IMR-90 (cell line): ENCODE measurements at regions not wholly inside any gene's neighbourhood (a gene's known extent, or its start where the extent isn't known, plus 50 kb on each side); places are given as distances from the start of the nearest gene placed in this dataset.
"Not testable (repeated sequence)": the region's sequence is repeated elsewhere in the genome, so short reads cannot be mapped to it uniquely, and the experiment has no call there.

Experiments used
- ATAC-seq: fragments of 200-7000 bp; cut with Tn5 transposase; 2 replicates; pipeline ENCODE4 v1.9.1; 2020; ENCODE audit warnings: low read depth, mild to moderate bottlenecking, moderate library complexity
- BruUV-seq: library from RNA; stranded (reverse); fragments of 400-500 nt; replicated peaks from 2 replicates; lab custom pipeline; 2021; lab: Mats Ljungman, UMichigan
- CTCF ChIA-PET: fragments of 300-600 bp; formaldehyde crosslinking; extraction: SDS; loops from one replicate; lab custom pipeline; 2021; ENCODE audit warnings: antibody characterized with exemption; lab: Yijun Ruan, JAX
- POLR2A ChIA-PET: fragments of 300-600 bp; sonication (Branson Sonifier 250); formaldehyde crosslinking; loops from one replicate; lab custom pipeline; 2022; ENCODE audit warnings: antibody characterized with exemption; ENCODE audit not compliant: unreplicated experiment; lab: Charles Lee
- DNase-seq: peaks from one replicate; pipeline ENCODE4 v3.0.0; 2013
- H2AFZ ChIP-seq: replicated peaks from 2 replicates; pipeline ENCODE3; 2013; ENCODE audit warnings: low read length, mild to moderate bottlenecking; ENCODE audit not compliant: poor library complexity
- H2AK5ac ChIP-seq: 2 replicates; pipeline ENCODE4 v1.6.1; 2013; ENCODE audit warnings: low read depth, low read length, inconsistent platforms
- H2AK9ac ChIP-seq: replicated peaks from 2 replicates; pipeline ENCODE3; 2013; ENCODE audit warnings: mild to moderate bottlenecking, low read depth, low read length, moderate library complexity; ENCODE audit not compliant: poor library complexity
- H2BK120ac ChIP-seq: 2 replicates; pipeline ENCODE4 v1.6.1; 2013; ENCODE audit warnings: low read depth, low read length, inconsistent platforms
- H2BK15ac ChIP-seq: 3 replicates; pipeline ENCODE4 v1.6.1; 2013; ENCODE audit warnings: low read depth, low read length, inconsistent platforms
- H2BK20ac ChIP-seq: 2 replicates; pipeline ENCODE4 v1.6.1; 2013; ENCODE audit warnings: low read depth, mild to moderate bottlenecking, inconsistent platforms, low read length, moderate library complexity
- H2BK5ac ChIP-seq: 2 replicates; pipeline ENCODE4 v1.6.1; 2013; ENCODE audit warnings: mild to moderate bottlenecking, low read depth, low read length, inconsistent platforms; ENCODE audit not compliant: poor library complexity, severe bottlenecking
- H3K14ac ChIP-seq: replicated peaks from 2 replicates; pipeline ENCODE4 v1.6.1; 2013; ENCODE audit warnings: low read depth, low read length, inconsistent platforms
- H3K18ac ChIP-seq: 2 replicates; pipeline ENCODE4 v1.6.1; 2013; ENCODE audit warnings: low read depth, low read length, control low read depth
- H3K23ac ChIP-seq: 2 replicates; pipeline ENCODE4 v1.6.1; 2013; ENCODE audit warnings: low read depth, low read length, inconsistent platforms
- H3K27ac ChIP-seq: 2 replicates; pipeline ENCODE4 v1.5.1; 2013; ENCODE audit warnings: mild to moderate bottlenecking, control low read depth, low read length; ENCODE audit not compliant: insufficient read depth
- H3K27me3 ChIP-seq: 2 replicates; pipeline ENCODE4 v1.6.1; 2013; ENCODE audit warnings: low read length; ENCODE audit not compliant: control insufficient read depth, insufficient read depth
- H3K36me3 ChIP-seq: 2 replicates; pipeline ENCODE4 v1.6.1; 2013; ENCODE audit warnings: low read length, mixed read lengths; ENCODE audit not compliant: control insufficient read depth, insufficient read depth
- H3K4ac ChIP-seq: 2 replicates; pipeline ENCODE4 v1.6.1; 2013; ENCODE audit warnings: low read depth, low read length, inconsistent platforms
- H3K4me1 ChIP-seq: 2 replicates; pipeline ENCODE4 v1.6.1; 2013; ENCODE audit warnings: low read length, mixed read lengths; ENCODE audit not compliant: control insufficient read depth, insufficient read depth
- H3K4me2 ChIP-seq: 2 replicates; pipeline ENCODE4 v1.6.1; 2013; ENCODE audit warnings: low read depth, mild to moderate bottlenecking, control low read depth, low read length, moderate library complexity
- H3K4me3 ChIP-seq: 2 replicates; pipeline ENCODE4 v1.5.1; 2013; ENCODE audit warnings: low read depth, mild to moderate bottlenecking, control low read depth, low read length, moderate library complexity; ENCODE audit not compliant: insufficient read depth
- H3K56ac ChIP-seq: 2 replicates; pipeline ENCODE4 v1.6.1; 2013; ENCODE audit warnings: low read length, inconsistent platforms; ENCODE audit not compliant: insufficient read depth; ENCODE audit errors: extremely low read depth
- H3K79me1 ChIP-seq, 2 experiments: 2 replicates each; pipeline ENCODE4 v1.6.1; 2013; ENCODE audit warnings: low read length in 2 of 2, inconsistent platforms in 1 of 2, low read depth in 1 of 2
- H3K9ac ChIP-seq: 2 replicates; pipeline ENCODE4 v1.6.1; 2013; ENCODE audit warnings: low read depth, low read length, control low read depth
- H3K9me1 ChIP-seq: 2 replicates; pipeline ENCODE4 v1.6.1; 2013; ENCODE audit warnings: low read length, inconsistent platforms; ENCODE audit not compliant: insufficient read depth
- H3K9me3 ChIP-seq: 2 replicates; pipeline ENCODE4 v1.6.1; 2013; ENCODE audit warnings: low read length; ENCODE audit not compliant: control insufficient read depth, insufficient read depth
- H4K20me1 ChIP-seq: 2 replicates; pipeline ENCODE4 v1.6.1; 2013; ENCODE audit warnings: low read length, inconsistent platforms; ENCODE audit not compliant: insufficient read depth
- H4K5ac ChIP-seq: 2 replicates; pipeline ENCODE4 v1.6.1; 2013; ENCODE audit warnings: mild to moderate bottlenecking, low read depth, low read length, control low read depth
- H4K8ac ChIP-seq, 2 experiments: 2 replicates each; pipeline ENCODE4 v1.6.1; 2013; ENCODE audit warnings: low read depth in 2 of 2, low read length in 2 of 2, control low read depth in 1 of 2, inconsistent platforms in 1 of 2
- H4K91ac ChIP-seq: 2 replicates; pipeline ENCODE4 v1.6.1; 2013; ENCODE audit warnings: low read depth, low read length, inconsistent platforms; ENCODE audit not compliant: insufficient read depth
- WGBS, 2 experiments: methylation state at CpG; one replicate each; pipeline versions ENCODE4 v1.1.5 to v1.1.7; 2013; ENCODE audit warnings: missing lambda C conversion rate in 2 of 2; ENCODE audit not compliant: insufficient read length in 1 of 2; ENCODE audit errors: extremely low coverage in 2 of 2; 5-methylcytosine and 5-hydroxymethylcytosine counted together
- dilution Hi-C: fragments of 300-500 bp; cut with HindIII; formaldehyde crosslinking; loops from one replicate; pipeline ENCODE4 v1.14.3; 2018; ENCODE audit warnings: low sequenced_read_pairs; ENCODE audit not compliant: unreplicated experiment
- in situ Hi-C: fragments of 300-500 bp; cut with MboI; formaldehyde crosslinking; loops from 3 replicates; pipeline ENCODE4 v1.14.3; 2019; ENCODE audit warnings: low sequenced_read_pairs, inconsistent platforms, mixed read lengths
- intact Hi-C: fragments of 100-400 bp; cut with micrococcal nuclease; formaldehyde crosslinking; loops from 2 replicates; pipeline ENCODE4 v1.10.0; 2022

DNA sequence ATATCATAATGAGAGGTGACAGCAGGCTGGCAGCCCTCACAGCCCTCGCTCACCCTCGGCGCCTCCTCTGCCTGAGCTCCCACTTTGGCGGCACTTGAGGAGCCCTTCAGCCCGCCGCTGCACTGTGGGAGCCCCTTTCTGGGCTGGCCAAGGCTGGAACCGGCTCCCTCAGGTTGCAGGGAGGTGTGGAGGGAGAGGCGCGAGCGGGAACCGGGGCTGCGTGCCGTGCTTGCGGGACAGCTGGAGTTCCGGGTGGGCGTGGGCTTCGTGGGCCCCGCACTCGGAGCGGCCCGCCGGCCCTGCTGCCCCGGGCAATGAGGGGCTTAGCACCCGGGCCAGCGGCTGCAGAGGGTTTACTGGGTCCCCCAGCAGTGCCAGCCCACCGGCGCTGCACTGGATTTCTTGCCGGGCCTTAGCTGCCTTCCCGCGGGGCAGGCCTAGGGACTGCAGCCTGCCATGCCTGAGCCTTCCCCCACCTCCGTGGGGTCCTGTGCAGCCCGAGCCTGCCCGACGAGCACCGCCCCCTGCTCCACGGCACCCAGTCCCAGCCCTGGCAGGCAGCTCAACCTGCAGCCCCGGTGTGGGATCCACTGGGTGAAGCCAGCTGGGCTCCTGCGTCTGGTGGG, 147.7 kb downstream of the TLR4 start:
- H4K20me1 ChIP-seq, dilution Hi-C loops: not testable (repeated sequence)

More for the DNA sequence above, 147.7 kb downstream of the TLR4 start:
- DNase-seq, H3K14ac ChIP-seq, H2BK20ac ChIP-seq, ATAC-seq, H2BK5ac ChIP-seq, H3K4ac ChIP-seq, H3K23ac ChIP-seq, H3K79me1 ChIP-seq, CTCF ChIA-PET, BruUV-seq, H4K91ac ChIP-seq, H2AFZ ChIP-seq, H3K36me3 ChIP-seq, in situ Hi-C loops, intact Hi-C loops, H4K5ac ChIP-seq, H3K9me1 ChIP-seq, H3K27me3 ChIP-seq, H3K27ac ChIP-seq, H3K18ac ChIP-seq, H3K4me2 ChIP-seq, H4K8ac ChIP-seq, H3K9me3 ChIP-seq, H2AK9ac ChIP-seq, H3K56ac ChIP-seq, H2BK120ac ChIP-seq, H3K4me1 ChIP-seq, H2BK15ac ChIP-seq, H3K9ac ChIP-seq, POLR2A ChIA-PET, H3K4me3 ChIP-seq, H2AK5ac ChIP-seq: not testable (repeated sequence)
- WGBS, 2 experiments: 93% methylated on average over 3 of the region's 38 CpGs; no CpG with 5 or more reads in 1 of the 2 experiments
